ENCODE measurements at regions not wholly inside any gene's neighbourhood (a gene's known extent, or its start where the extent isn't known, plus 50 kb on each side); places are given as distances from the start of the nearest gene placed in this dataset.

GRCh38 chr7:387132-388022, 97.4 kb downstream of the FOXL3 start:
- no peak for DNase-seq

- no peak for DNase-seq
Observed at GRCh38 chr7:388023-388960, 98.3 kb downstream of the FOXL3 start.

- no peak for DNase-seq
Observed at GRCh38 chr7:388961-389701, 99.2 kb downstream of the FOXL3 start.

- DNase-seq, result no peak
Observed at GRCh38 chr7:389911-390601, 100.1 kb downstream of the FOXL3 start.

- no peak for DNase-seq
Observed at GRCh38 chr7:390761-391410, 100.9 kb downstream of the FOXL3 start.

- no peak for DNase-seq
Observed at GRCh38 chr7:391411-391951, 101.5 kb downstream of the FOXL3 start.

GRCh38 chr7:391961-392524, 102.1 kb downstream of the FOXL3 start:
- DNase-seq, result no peak

GRCh38 chr7:392822-393221, 102.9 kb downstream of the FOXL3 start:
- DNase-seq, result no peak

- no peak for DNase-seq
Observed at GRCh38 chr7:395643-396042, 105.7 kb downstream of the FOXL3 start.

GRCh38 chr7:398888-399287, 108.9 kb downstream of the FOXL3 start:
- DNase-seq, result no peak

- DNase-seq, result no peak
Observed at GRCh38 chr7:400901-401485, 111.0 kb downstream of the FOXL3 start.

- no peak for DNase-seq
Observed at GRCh38 chr7:401495-401894, 111.5 kb downstream of the FOXL3 start.

GRCh38 chr7:404812-405488, 114.7 kb downstream of the PDGFA start:
- DNase-seq, result no peak

- DNase-seq, result no peak
Observed at GRCh38 chr7:405489-406211, 114.0 kb downstream of the PDGFA start.

- DNase-seq, result no peak
Observed at GRCh38 chr7:407721-408539, 111.7 kb downstream of the PDGFA start.

- no peak for DNase-seq
Observed at GRCh38 chr7:408751-409311, 110.8 kb downstream of the PDGFA start.

GRCh38 chr7:409339-410281, 110.0 kb downstream of the PDGFA start:
- DNase-seq, result no peak
